HT-29 (cell line): ENCODE measurements at regions not wholly inside any gene's neighbourhood (a gene's known extent, or its start where the extent isn't known, plus 50 kb on each side); places are given as distances from the start of the nearest gene placed in this dataset.

Experiments used
- DNase-seq: peaks from one replicate; pipeline ENCODE4 v3.0.0-alpha.2; 2015; ENCODE audit warnings: low spot score

GRCh38 chr7:155215576-155216325 lies 81.9 kb upstream of the INSIG1 start:
- DNase-seq = no peak

DNA sequence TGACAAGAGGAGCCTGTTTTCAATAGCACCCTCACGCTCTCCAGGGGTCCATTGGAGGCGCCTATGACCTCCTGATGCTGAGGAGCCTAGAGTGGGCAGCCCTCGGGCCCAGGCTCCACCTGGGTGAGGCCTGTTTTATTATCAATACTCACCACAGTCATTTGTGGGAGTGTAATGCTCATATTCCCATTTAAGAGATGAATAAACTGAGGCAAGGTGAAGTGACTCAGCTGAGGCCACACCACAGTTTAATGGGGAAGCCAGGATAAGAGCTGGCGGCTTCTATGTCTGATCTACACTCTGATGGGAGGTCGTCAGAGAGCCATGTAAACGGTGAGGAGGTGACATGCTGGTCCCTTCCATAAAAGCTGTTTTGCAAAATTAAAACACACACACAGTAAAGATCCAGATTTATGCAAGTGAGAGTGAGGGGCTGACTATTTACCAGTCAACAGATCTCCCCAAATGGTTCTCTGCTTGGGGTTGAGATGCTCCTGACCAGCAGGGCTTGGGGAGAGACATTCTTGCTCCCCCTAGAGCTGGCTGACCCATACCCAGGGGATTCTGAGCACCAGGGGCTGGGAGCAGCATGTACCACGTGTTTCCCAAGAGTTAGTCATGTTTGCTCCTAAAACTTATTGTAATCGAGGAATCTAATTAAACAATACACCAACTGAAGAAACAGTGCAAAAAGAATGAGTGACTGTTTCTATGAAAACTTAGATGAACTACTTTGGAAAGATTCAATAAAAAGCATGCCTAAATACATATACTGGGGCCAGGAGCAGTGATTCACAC lies 81.0 kb upstream of the INSIG1 start:
- DNase-seq = peak; percentile 28

DNA sequence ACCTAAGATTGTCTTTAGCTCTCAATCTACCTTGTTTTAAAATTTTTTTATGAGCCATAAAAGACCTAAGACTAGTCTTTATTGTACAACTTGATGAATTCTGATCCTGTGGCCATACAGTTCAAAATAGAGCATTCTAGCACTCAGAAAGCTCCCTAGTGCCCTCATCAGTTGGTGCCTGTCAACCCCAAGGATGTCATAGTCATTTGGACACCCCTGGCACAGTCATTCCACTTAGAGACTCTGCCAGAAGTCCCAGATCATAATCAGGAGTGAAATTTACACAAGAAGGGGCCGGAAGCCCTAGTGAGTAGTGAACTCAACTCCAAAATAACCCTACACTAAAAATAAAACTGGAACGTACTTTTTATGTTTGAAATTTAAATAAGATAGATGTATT lies 80.0 kb upstream of the INSIG1 start:
- DNase-seq = no peak

DNA sequence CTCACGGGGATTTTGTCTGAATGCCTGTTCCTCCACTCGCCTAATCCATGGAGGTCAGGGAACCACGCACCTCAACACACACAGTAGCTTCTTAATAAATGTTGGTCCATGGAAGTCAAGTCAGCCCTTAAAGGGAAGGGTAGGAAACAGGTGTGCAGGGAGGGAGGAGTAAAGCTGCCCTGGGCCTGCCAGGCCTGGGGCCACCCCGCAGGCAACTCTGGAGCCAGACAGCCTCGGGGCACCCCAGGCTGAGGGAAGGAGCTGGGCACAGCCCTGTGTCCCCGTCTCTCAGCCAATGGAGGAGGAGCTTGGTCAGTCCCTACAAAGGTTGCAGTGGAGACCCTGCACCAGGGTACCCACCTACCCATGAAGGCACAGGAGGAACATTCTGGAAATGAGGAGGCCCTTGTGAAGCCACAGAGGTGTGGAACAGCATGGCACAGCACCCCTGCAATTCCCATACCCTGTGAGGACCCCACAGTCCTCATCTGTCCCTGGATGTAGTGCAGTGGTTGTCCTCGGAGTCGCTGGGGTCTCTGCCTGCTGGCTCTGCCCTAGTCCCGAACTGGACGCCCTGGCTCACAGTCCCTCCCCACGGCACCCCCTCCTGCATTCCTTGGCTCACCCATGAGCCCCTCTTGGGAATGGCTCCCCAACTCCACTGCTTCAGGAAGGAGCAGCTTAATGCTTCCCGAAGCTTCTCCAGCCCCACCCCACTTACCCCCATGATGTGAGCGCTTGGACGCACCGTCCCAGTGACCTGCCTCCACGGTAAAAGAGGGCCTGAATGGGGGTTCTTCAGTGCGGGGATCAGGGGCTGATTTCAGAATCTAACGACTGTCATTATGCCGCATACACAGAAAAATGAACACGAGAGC lies 79.2 kb upstream of the INSIG1 start:
- no peak for DNase-seq

- DNase-seq = no peak
These were observed 78.5 kb upstream of the INSIG1 start for GRCh38 chr7:155219154-155219531.

DNA sequence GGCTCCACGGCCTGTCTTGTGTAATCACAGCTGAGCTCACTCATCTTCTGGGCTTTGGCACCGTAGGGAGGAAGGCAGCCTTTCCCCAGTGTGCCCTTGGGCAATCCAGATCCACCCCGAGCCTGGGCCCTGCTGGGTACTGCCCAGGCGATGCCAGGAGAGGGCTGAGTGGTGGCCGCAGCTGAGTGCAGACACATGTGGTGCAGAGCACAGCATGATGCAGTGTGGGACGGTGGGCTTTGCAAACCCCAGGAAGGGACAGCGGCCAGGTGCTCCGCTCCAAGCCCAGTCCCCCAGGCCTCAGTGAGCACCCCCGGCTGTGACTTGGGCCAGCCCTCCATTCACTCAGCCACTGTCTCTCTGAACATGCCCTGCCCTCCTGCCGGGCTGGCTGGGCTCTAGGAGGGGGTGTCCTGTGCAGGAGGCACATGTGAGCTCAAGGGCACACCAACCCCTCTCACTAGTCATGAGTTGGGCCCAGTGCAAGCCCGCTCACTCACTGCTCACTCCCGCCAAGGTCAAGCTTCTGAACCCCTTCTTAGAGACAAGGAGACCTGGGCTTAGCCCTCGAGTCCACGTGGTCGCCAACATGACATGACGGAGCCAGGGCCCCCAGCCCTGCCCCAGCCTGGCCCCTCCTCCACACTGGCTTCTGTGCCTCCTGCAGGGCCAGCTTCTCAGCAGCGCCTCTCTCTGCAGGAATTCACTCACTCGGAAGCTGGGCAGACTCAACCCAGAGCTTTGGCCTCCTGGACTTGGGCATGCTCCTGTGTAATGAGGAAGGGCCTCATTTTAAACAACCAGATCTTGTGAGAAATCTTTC lies 77.5 kb upstream of the INSIG1 start:
- DNase-seq = no peak

GRCh38 chr7:155220903-155221302 lies 76.8 kb upstream of the INSIG1 start:
- no peak for DNase-seq

GRCh38 chr7:155221547-155221946 lies 76.1 kb upstream of the INSIG1 start:
- DNase-seq = no peak

- DNase-seq = no peak
These were observed 75.6 kb upstream of the INSIG1 start for GRCh38 chr7:155222061-155222460.

DNA sequence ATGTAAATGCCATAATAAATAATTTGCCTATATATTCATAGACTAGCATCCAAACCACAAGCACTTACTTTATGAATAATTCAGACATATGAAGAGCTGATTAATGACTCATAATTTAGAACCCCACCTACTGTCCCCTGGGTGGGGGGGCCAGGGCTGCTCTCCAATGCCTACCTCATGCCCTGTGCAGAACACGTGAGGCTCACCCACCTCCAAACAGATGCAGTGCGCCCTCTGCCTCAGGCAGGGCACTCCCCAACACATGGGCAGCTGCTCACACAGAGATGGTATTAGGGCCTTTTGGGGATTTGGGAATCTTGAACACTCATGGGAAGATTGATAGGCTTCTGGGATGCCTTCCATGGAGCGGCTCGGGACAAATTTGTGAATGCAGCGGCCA lies 75.1 kb upstream of the INSIG1 start:
- no peak for DNase-seq

- DNase-seq = no peak
These were observed 74.7 kb upstream of the INSIG1 start for GRCh38 chr7:155223021-155223420.

GRCh38 chr7:155223503-155223902 lies 74.2 kb upstream of the INSIG1 start:
- DNase-seq = no peak

DNA sequence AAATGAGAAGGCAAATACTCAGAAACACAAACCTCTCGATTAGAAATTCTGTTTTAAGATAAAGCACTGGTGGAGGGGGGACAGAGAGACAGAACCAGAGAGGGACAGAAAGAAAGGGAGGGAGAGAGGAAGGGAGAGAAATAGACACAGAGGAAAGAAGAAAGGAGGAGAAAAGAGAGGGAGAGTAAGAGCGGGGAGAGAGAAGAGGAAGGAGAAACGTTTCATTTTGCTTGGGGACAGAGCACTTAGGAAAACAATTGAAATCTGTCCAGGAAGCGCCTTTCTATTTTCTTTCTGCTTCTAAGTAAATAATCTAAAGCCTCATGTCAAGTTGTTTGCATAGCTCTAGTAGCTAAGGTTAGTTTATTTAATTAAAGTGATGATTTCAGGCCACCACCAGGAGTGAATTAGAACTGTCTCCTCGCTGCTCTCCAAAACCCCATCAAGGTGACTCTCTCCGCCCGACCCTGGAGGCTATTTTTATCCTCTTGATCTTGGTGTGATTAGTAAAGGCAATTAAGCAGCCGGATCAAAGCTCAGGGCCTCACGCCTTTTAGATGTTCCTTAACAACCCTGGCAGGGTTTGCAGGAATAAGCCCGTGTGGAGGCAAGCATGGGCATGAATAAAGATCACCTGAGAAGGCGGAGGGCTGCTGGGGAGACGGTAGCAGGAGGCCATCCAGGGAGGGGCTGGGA lies 73.4 kb upstream of the INSIG1 start:
- no peak for DNase-seq

GRCh38 chr7:155225095-155225494 lies 72.6 kb upstream of the INSIG1 start:
- DNase-seq = no peak

- no peak for DNase-seq
These were observed 72.2 kb upstream of the INSIG1 start for GRCh38 chr7:155225516-155225915.

DNA sequence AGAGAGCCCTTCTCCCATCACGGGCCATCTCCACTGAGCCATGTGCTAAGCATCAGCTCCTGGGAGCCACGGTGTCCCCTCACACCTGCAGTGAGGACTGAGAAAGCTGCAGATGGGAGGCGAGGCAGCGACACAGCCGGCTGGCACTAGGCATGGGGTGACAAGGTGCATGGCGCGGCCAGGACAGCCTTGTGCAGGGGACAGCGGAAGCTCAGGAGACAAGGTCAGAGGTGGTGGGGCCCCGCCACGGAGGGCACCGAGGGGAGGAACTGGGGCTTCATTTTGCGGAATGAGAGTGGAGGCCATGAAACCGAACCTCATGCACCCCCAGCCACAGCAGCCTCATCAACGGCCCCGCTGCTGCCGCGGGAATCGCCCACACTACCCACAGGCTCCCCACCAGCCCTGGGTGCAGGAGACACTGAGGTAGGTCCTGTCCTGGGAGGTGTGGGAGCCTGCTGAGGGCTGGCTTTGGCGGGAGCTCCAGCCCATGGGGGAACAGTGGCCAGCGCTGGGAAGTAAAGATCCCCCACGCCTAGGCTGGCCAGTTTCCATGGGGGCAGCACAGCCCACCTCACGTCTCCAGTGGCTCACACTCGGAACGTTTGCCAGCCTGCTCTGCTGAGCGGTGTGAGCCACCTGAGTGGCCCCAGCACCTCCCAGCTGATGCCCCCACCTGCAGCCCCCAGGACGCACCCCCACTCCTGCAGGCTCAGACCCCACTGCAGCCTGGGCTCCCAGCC lies 71.2 kb upstream of the INSIG1 start:
- no peak for DNase-seq

- no peak for DNase-seq
These were observed 70.5 kb upstream of the INSIG1 start for GRCh38 chr7:155227004-155227787.

GRCh38 chr7:155227788-155228458 lies 69.8 kb upstream of the INSIG1 start:
- DNase-seq = no peak

GRCh38 chr7:155228459-155228845 lies 69.2 kb upstream of the INSIG1 start:
- no peak for DNase-seq
